ENCODE measurements at regions not wholly inside any gene's neighbourhood (a gene's known extent, or its start where the extent isn't known, plus 50 kb on each side); places are given as distances from the start of the nearest gene placed in this dataset.

- intact Hi-C loops (cut with DNase I) = no loop called here
- no peak for DNase-seq (ENCODE audit: low spot score)
These were observed 436.2 kb downstream of the SH3GL2 start for GRCh38 chr9:18015116-18015515.

- no peak for DNase-seq (ENCODE audit: low spot score)
- intact Hi-C loops (cut with DNase I) = no loop called here
These were observed 438.3 kb downstream of the SH3GL2 start for GRCh38 chr9:18017136-18017535.

- DNase-seq (ENCODE audit: low spot score) = no peak
- intact Hi-C loops (cut with DNase I) = no loop called here
These were observed 439.4 kb downstream of the SH3GL2 start for GRCh38 chr9:18018221-18018620.

- no peak for DNase-seq (ENCODE audit: low spot score)
- intact Hi-C loops (cut with DNase I) = no loop called here
These were observed 439.8 kb downstream of the SH3GL2 start for GRCh38 chr9:18018661-18019060.

DNA sequence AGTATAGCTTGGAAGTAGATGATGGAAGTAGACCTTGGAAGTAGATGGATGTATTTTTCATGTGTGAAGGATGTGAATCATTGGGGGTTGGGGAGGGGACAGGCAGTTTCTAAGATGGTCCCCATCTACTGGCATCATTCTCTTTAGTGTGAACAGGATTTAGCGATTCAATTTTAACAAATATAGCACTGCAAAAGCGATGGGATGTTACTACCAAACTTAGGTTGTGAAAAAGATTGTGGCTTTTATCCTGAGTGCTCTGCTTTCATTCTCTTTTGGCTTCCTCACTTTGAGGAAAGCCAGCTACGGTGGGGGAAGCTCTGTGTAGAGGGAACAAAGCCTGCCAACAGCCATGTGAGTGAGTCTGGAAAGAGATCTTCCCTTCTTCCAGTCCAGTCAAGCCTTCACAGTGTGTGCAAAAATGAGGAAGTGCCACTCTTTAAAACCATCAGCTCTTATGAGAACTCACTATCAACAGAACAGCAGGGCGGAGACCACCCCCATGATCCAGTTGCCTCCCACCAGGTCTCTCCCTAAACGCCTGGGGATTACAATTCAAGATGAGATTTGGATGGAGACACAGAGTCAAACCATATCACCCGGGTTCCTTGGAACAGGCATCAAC, 441.4 kb downstream of the SH3GL2 start:
- no peak for DNase-seq (ENCODE audit: low spot score)
- intact Hi-C loops (cut with DNase I) = no loop called here

DNA sequence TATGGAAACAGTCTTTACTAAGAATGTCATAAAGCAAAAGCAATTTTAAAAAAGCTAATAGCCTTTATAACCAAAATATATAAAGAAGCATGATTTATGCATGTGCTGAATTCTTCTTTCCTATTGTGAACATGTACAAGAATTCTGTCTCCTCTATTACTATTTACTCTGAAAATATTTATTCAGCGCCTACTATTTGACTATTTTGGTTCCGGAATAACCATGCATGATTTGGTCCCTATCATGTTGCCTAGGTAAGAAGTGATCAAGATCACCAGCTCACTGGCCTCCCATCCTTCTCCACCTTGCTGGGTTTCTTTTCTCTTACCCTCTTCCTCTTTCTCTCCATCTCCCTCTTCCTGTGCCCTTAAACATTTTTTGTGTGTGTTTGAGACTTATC, 443.8 kb downstream of the SH3GL2 start:
- no peak for DNase-seq (ENCODE audit: low spot score)
- intact Hi-C loops (cut with DNase I) = no loop called here

DNA sequence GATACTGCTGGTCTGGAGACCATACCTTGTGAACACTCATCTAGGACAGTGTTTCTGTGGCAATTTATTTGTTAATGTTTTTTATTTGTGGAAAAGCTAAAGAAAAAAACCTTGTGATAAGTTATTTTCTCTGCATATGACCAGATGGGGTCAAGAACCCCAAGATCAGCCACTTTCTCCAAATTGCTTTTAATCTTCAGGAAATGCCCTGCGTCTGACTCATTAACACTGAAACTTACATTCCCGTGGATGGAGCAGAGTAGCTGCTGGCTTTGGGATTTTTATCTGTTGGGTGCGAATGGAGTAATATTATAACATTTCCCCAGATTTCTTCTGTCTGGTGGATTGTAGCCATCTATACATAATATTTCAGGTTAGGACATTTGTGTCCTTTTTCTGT, 444.5 kb downstream of the SH3GL2 start:
- intact Hi-C loops (cut with DNase I) = no loop called here
- no peak for DNase-seq (ENCODE audit: low spot score)

- intact Hi-C loops (cut with DNase I) = no loop called here
These were observed 441.3 kb upstream of the ADAMTSL1 start for GRCh38 chr9:18032636-18033035.

DNA sequence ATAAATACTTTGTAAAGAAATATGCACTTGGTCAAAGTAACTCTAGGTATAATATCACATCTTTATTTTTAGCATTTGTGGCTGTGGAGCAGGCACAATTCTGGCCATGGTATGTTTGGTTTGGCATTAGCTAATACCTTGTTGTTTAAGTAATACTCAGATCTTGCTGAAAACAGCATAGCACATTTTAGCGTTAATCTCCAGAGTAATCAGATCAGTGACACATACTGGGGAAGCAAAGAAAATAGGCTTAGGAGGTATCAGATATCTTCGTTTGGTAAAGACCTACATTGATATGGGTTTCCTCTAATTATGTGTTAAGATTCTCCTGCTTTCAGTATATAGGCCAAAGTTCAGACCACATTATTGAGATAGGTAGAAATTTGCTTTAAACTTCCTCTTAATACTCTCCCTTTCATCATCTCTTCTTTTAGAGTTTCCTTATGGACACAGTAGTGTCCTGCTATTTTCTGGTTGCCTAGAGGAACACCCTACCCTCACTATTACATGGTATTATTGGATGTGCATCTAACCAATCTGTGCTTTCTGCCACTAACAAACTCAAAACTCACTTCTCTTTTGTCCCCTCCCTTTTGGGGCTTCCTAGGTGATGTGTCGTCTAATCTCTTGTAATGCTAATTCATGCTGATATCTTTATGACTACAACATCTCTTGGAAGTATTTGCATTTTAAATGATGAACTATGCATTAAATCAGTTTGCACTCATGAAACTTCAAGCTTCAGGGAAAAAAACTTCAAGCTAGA, 437.3 kb upstream of the ADAMTSL1 start:
- DNase-seq (ENCODE audit: low spot score) = no peak
- intact Hi-C loops (cut with DNase I) = no loop called here

More at GRCh38 chr9:18032636-18033035, 441.3 kb upstream of the ADAMTSL1 start:
- no peak for DNase-seq (ENCODE audit: low spot score)

DNA sequence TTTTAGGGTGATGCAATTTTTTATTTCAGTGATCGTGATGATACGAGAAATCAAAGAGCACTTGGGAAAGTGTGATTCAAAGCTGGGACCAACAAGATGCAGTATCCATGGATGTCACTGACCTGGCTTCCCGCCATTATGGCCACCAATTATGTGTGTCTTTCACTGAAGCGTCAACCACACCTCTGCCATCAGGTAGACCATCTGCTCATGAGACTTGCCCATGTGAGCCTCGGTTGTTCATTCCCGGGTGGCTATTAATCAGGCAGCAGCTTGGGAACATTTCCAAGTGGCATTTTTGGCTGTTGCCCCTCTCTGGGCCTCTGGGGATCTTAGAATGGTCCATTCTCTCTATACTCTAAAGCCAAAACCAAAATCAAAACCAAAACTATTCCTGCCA, 436.0 kb upstream of the ADAMTSL1 start:
- intact Hi-C loops (cut with DNase I) = no loop called here
- DNase-seq (ENCODE audit: low spot score) = no peak

DNA sequence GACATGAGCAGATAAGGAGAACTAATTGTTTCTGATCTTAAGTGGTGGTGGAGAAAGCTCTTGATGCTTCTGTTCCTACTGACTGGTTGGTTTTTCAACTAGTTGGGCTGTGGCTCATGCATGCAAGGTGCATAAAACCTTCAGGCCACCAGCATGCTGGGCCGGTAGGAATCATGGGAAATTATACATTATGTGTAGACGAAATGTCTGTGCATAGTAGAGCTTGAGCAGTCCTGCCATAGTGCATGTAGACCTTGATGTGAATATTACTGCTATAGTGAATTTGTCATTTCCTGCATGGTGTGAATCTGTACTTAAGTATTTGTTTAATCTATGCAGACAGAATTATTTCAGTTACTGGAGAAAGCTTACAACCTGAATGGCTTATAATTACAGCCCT, 433.6 kb upstream of the ADAMTSL1 start:
- DNase-seq (ENCODE audit: low spot score) = no peak
- intact Hi-C loops (cut with DNase I) = no loop called here

DNA sequence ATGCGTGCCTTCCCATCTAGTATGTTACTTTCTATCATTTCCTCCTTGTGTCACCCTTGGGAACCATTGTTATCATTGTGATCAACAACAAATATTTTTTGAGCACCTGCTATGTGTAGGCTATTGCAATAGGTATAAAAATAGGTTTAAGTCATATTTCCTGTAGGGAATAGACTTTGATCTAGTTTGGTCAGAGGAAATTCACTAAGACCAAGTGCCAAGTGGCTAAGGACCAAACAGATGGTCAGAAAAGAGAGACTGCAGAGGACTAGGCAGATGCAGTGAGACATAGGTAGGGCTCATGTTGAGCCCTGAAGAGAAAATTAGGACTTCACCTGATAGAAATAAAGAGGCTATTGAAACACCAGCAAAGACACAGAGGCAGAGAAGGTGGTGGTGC, 430.0 kb upstream of the ADAMTSL1 start:
- intact Hi-C loops (cut with DNase I) = no loop called here

DNA sequence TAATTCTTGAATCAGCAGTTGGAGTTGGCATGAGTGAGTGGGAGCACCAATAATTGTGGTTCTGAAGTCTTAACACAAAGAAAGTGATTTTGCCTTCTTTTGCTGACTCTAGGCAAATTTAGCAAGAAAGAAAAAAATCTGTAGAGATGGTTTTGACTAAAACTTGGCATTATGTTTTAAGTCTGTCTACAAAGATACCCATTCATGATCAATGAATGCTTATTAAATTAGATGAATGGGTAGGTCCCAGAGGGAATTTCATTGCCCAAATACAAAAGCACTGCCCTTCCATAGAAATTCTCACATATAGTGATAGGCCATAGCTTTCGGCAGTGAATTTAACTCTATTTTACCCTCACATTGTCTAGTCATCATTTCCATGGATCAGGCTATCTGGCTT, 428.6 kb upstream of the ADAMTSL1 start:
- intact Hi-C loops (cut with DNase I) = no loop called here
- DNase-seq (ENCODE audit: low spot score) = no peak

More for the DNA sequence above, 430.0 kb upstream of the ADAMTSL1 start:
- DNase-seq (ENCODE audit: low spot score) = no peak

- intact Hi-C loops (cut with DNase I) = no loop called here
- DNase-seq (ENCODE audit: low spot score) = no peak
These were observed 427.9 kb upstream of the ADAMTSL1 start for GRCh38 chr9:18046068-18046467.

DNA sequence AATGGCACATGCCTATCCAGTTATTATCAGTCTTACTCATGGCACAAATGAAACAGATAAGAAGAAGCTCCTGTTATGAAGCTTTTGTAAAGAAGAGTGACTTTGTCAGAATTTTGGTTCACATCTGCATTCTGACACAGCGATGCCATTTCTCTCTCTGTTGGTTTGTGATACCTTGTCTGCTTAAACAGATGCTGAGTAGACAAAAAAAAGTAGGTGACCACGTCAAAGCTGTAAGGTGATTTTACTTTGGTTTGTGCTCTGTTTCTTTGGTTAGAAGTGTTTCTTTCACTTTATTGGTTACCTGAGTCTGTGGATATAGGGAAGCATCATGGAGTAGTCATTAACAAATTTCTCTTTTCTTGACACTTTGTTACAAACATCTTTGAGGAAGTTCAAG, 422.3 kb upstream of the ADAMTSL1 start:
- intact Hi-C loops (cut with DNase I) = no loop called here

DNA sequence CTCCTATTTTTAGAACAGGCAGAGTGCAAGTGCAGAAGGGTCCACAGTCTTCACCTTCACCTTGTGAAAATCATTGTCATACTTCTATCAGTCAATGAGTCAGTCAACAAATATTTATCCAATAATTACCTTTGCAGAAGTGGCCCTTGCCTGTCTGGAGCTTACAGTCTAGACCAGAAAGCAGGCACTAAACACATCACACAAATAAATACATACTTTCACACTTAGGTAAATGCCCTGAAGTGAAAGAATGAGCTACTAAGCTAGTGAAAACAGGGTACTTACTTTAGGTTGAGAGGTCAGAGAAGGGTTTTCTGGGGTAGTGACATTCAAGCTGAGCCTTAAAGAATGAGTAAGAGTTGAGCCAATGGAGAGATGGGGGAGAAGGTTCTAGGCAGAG, 421.9 kb upstream of the ADAMTSL1 start:
- intact Hi-C loops (cut with DNase I) = no loop called here

More for the DNA sequence above, 422.3 kb upstream of the ADAMTSL1 start:
- DNase-seq (ENCODE audit: low spot score) = no peak

GRCh38 chr9:18056269-18056992, 417.5 kb upstream of the ADAMTSL1 start:
- intact Hi-C loops (cut with DNase I) = no loop called here
- no peak for DNase-seq (ENCODE audit: low spot score)

More for the DNA sequence above, 421.9 kb upstream of the ADAMTSL1 start:
- no peak for DNase-seq (ENCODE audit: low spot score)

DNA sequence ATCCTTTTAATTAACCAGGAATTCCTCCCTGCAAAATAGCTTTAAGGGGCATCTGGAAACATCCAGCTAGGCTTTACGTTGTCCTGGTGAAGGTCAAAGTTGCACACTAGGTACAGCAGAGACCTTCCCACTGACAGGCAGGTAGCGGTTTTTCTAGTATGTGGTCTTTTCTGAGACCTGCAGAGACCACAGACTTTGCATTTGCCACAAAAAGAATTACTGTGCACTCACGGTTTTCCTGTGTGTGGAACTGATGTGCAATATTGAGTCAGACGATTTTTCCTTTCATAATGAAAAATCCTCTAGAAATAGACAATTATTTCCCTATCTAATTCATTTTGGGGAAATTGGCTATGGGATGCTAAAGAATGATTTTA, 417.0 kb upstream of the ADAMTSL1 start:
- intact Hi-C loops (cut with DNase I) = no loop called here
- DNase-seq (ENCODE audit: low spot score) = no peak

GRCh38 chr9:18058564-18059442, 415.1 kb upstream of the ADAMTSL1 start:
- DNase-seq (ENCODE audit: low spot score) = no peak
- intact Hi-C loops (cut with DNase I) = no loop called here

DNA sequence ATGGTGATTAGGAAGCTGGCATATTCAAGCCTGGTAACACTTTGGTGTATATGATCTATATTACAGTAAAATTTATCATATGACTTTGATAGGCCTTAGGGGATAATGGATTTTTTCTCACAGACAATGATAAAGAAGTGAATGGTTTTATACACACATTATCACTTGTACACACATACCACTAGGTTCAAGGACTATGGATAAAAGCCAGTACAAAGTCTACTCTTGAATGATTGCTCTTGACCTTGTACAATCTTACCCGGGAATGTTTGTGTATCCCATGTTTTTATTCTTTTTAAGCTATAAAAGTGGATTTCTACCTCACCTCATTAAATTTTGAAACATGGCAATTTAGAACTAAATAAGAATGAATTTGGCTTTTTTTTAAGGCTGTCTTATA, 414.5 kb upstream of the ADAMTSL1 start:
- DNase-seq (ENCODE audit: low spot score) = no peak
- intact Hi-C loops (cut with DNase I) = no loop called here

All from cardiac septum (tissue), 1 donor.